ENCODE measurements at regions not wholly inside any gene's neighbourhood (a gene's known extent, or its start where the extent isn't known, plus 50 kb on each side); places are given as distances from the start of the nearest gene placed in this dataset.

DNA sequence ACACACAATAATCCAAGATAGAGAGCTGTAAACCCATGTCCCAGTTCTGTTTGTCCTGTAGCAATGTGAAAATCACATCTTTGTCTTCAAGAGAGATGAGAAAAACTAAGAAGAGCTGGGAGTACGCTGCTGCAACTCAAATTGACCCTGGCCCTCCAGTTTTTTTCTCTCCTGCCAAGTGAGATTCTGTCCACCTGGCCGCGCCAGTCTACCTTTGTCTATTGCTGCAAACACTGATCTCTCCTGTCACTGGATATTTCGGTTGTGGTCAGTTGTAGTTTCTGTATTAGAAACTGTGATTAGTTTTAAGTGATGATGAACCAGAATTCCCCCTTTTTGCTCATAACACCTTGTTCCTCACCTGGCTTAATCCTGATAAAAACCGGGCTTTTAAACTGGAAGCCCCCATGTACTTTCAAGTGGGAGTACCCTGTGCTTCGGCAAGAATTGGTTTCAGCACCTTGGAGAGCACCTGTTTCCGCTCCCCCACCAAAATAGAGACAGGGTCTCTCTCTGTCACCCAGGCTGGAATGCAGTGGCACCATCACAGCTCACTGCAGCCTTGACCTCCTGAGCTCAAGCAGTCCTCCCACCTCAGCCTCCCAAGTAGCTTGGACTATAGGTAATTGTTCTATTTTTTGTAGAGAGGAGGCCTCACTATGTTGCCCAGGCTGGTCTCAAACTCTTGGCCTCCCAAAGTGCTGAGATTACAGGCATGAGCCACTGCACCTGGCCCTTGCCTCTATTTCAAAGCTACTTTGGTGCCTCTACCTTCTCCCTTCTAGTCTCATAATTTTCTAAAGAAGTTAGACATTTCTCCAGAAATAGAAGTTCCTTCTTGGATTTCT is 156.8 kb downstream of the PHETA1 start:
- H3K27ac ChIP-seq (ENCODE audit: low read depth in 1 of 2, low read length in 1 of 2) = no peak overlapping the region
- peaks cover 0 to 34% (median 16%) of the 10 kb centered on the region in 3 donors for H3K27me3 ChIP-seq (ENCODE audit: control insufficient read depth in 3 of 3, insufficient read depth in 3 of 3, low read length in 2 of 3)
- TF ChIP-seq CTCF (IDR thresholded peaks at IDR 0.05; ENCODE audit: control extremely low read depth, extremely low read depth) = no peak
- DNase-seq (peak; percentile 24 to 57 (median 46)), ATAC-seq (ENCODE audit: insufficient read depth, low FRiP score) (no peak)
- no peak overlapping the region for H3K4me3 ChIP-seq
- H3K9me3 ChIP-seq (ENCODE audit: control insufficient read depth in 4 of 4, insufficient read depth in 3 of 4, low read length in 3 of 4) = peaks cover 0 to 2% (median 0%) of the 10 kb centered on the region in 4 donors
- H3K9ac ChIP-seq (ENCODE audit: insufficient read depth in 1 of 2, low read length in 2 of 2) = no peak overlapping the region
- no peaks in the 10 kb centered on the region for H3K36me3 ChIP-seq (ENCODE audit: control insufficient read depth in 4 of 4, insufficient read depth in 4 of 4, low read length in 4 of 4)
- WGBS, 2 donors = 42 to 44% methylated on average over 7 of the region's 7 CpGs
- peaks cover 0 to 40% (median 14%) of the 10 kb centered on the region in 5 donors for H3K4me1 ChIP-seq (ENCODE audit: control insufficient read depth in 5 of 5, insufficient read depth in 5 of 5, low read length in 5 of 5)

DNA sequence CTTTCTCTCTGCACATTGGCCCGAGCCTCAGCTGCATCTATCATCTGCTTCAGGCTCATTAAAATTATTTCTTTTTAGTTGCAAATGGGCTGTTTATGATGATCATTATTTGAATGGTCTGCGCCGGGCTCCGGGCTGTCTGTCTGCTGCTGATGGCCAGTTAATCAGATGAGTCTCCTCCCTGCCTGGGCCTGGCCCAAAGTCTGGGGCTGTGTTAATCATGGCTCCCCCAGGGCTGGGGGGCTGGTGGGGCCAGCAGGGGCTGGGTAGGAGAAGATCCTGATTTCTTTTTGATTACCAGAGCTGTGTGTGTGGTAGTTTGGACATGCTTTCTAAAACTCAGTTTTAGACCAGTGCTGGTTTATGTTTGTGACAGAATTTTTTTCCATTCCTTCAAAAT is 159.1 kb downstream of the PHETA1 start:
- H3K27me3 ChIP-seq (ENCODE audit: control insufficient read depth in 3 of 3, insufficient read depth in 3 of 3, low read length in 2 of 3) = peaks cover 0 to 35% (median 18%) of the 10 kb centered on the region in 3 donors
- DNase-seq = peak; percentile 92 to 96 (median 95)

DNA sequence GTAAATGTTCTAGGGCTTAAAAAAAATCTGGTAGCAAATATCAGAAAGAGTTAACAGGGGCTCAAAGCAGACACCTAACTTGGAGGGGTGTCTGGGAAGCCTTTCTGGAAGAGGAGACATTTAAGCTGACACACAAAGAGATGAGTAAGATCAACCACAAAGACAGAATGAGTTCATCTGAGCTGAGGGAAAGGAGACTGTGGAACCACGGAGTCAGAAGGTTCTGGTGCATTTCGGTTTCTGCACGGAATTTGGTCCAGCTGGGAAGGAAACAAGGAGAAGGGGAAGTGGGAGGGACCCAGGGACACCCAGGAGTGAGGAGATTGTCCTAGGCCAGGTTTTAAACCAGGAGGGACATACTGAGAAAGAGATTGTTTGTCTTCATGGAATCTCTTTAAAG is 161.1 kb downstream of the PHETA1 start:
- WGBS, 2 donors = 63 to 76% methylated on average over 3 of the region's 3 CpGs
- DNase-seq = no peak
- H3K4me1 ChIP-seq (ENCODE audit: control insufficient read depth in 5 of 5, insufficient read depth in 5 of 5, low read length in 5 of 5) = peaks cover 0 to 41% (median 10%) of the 10 kb centered on the region in 5 donors
- no peak overlapping the region for H3K4me3 ChIP-seq
- no peak for TF ChIP-seq CTCF (IDR thresholded peaks at IDR 0.05; ENCODE audit: control extremely low read depth, extremely low read depth)
- H3K9ac ChIP-seq (ENCODE audit: insufficient read depth in 1 of 2, low read length in 2 of 2) = no peak overlapping the region
- no peaks in the 10 kb centered on the region for H3K36me3 ChIP-seq (ENCODE audit: control insufficient read depth in 4 of 4, insufficient read depth in 4 of 4, low read length in 4 of 4)
- no peak overlapping the region for H3K27ac ChIP-seq (ENCODE audit: low read depth in 1 of 2, low read length in 1 of 2)
- peaks cover 0 to 2% (median 0%) of the 10 kb centered on the region in 4 donors for H3K9me3 ChIP-seq (ENCODE audit: control insufficient read depth in 4 of 4, insufficient read depth in 3 of 4, low read length in 3 of 4)
- no peak for ATAC-seq (ENCODE audit: insufficient read depth, low FRiP score)
- peaks cover 0 to 24% (median 16%) of the 10 kb centered on the region in 3 donors for H3K27me3 ChIP-seq (ENCODE audit: control insufficient read depth in 3 of 3, insufficient read depth in 3 of 3, low read length in 2 of 3)

More for the DNA sequence above, 159.1 kb downstream of the PHETA1 start:
- 67 to 75% methylated on average over 4 of the region's 4 CpGs for WGBS, 2 donors
- H3K27ac ChIP-seq (ENCODE audit: low read depth in 1 of 2, low read length in 1 of 2) = no peak overlapping the region
- ATAC-seq (ENCODE audit: insufficient read depth, low FRiP score) = no peak
- H3K9ac ChIP-seq (ENCODE audit: insufficient read depth in 1 of 2, low read length in 2 of 2) = no peak overlapping the region
- H3K9me3 ChIP-seq (ENCODE audit: control insufficient read depth in 4 of 4, insufficient read depth in 3 of 4, low read length in 3 of 4) = peaks cover 0 to 2% (median 0%) of the 10 kb centered on the region in 4 donors
- no peak overlapping the region for H3K4me3 ChIP-seq
- H3K36me3 ChIP-seq (ENCODE audit: control insufficient read depth in 4 of 4, insufficient read depth in 4 of 4, low read length in 4 of 4) = no peaks in the 10 kb centered on the region
- peaks cover 0 to 44% (median 13%) of the 10 kb centered on the region in 5 donors for H3K4me1 ChIP-seq (ENCODE audit: control insufficient read depth in 5 of 5, insufficient read depth in 5 of 5, low read length in 5 of 5)
- TF ChIP-seq CTCF (IDR thresholded peaks at IDR 0.05; ENCODE audit: control extremely low read depth, extremely low read depth) = no peak

Measured in lung (tissue), 11 donors.